ENCODE measurements at regions not wholly inside any gene's neighbourhood (a gene's known extent, or its start where the extent isn't known, plus 50 kb on each side); places are given as distances from the start of the nearest gene placed in this dataset.

DNA sequence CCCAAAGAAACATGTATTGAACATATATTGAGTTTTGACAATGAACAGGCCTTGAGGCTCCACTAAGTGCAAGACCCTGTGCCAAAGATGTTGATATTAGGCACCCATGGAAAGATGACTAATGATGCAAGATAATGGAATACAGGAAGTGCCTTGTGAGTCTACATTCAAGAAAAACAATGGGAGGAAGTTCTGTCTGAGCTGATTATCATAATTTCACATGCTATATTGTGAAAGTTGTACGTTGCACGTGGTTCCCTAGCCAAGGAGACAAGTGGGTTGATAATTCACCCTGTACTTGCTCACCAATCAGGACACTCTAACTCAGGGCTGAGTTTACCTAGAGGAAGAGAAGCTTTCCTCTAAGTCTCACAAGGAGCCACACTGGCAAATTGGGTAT lies 186.9 kb upstream of the STAC start:
- no peak for DNase-seq (ENCODE audit: low spot score)

GRCh38 chr3:36196058-36196457 lies 184.2 kb upstream of the STAC start:
- DNase-seq (ENCODE audit: low spot score): no peak

DNA sequence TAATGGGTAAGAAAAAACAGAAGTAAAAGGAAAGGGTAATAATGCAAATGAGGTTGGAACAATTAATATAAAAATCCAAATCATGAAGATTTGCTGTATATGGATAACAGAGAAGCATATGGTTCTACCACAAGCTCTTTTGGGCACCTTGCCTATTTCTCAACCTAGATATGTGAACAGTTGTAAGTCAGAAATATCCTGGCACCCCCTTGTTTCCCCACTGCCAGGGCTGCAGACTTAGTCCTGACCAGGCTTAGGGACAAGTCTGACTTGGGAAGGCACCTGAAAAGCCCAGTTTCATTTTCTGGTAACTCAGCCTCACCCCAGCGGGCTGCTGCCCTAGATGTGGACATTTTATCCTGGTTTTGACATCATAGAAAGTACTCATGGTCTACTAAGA lies 183.2 kb upstream of the STAC start:
- DNase-seq (ENCODE audit: low spot score): no peak

GRCh38 chr3:36201546-36201945 lies 178.8 kb upstream of the STAC start:
- no peak for DNase-seq (ENCODE audit: low spot score)

DNA sequence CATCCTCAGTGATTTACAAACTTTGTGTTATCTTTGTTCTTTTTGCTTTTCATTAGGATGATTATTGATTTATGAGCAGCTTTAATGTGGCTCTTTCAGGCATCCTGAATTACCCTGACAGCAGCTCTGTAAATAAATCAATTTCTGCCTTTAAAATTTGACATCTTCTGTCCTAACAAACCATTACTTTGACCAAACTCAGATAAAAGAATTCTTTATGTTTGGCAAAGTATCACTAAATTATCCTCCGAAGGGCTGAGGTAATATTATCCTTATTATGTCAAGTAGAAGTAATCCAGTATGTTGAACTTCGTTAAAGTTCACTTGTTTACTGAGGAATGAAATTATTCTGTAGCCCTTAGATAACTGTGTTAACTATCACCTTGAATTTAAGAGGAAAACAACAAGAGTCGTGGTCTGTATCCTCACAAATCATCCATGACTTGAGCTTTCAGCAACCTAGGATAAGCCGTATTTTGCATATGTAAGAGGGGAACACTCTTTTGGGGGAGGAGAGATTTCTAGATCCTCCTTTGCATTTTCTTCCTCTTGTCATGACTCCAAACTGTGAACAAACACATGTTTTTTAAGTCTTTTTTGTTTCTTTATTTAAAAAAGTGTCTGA lies 173.2 kb upstream of the STAC start:
- DNase-seq (ENCODE audit: low spot score): no peak

DNA sequence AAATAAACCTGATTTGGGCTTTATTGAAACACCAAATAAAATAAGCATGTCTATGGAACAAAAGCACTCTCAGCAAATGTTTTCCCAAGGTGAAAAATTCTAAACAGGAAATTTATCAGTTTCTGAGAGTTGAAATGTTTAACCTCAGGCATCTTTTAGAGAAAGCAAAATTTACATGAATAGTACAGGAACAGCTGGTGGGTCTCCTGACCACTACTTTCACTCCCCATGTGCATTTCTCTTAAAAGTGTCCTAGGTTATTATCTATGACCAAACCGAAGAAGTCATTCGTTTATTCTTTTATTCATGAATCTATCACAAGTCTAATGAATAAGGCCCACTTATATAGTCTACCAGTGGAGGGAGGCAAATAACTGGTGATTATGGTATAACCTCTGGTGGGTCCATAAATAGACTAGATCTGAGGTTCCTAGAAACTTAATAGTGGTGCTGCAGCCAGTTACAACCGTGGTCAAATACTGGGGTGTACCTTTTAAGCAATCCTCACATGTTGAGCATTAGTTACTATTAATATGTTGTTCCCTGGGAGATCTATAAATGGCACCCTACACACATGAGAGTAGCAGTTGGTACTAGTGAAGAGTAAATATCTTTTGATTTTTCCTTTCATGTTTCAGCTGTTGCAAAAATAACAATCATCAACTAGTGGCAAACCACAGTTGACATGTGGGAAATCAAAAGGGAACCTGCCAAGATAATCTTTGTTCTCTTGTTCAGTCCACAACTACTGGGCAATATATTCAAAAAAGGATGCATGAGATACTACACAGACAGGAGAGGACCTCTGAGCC lies 169.3 kb upstream of the STAC start:
- DNase-seq (ENCODE audit: low spot score): no peak

- no peak for DNase-seq (ENCODE audit: low spot score)
These were observed 168.7 kb upstream of the STAC start for GRCh38 chr3:36211652-36211999.

GRCh38 chr3:36212251-36212650 lies 168.1 kb upstream of the STAC start:
- DNase-seq (ENCODE audit: low spot score): no peak

DNA sequence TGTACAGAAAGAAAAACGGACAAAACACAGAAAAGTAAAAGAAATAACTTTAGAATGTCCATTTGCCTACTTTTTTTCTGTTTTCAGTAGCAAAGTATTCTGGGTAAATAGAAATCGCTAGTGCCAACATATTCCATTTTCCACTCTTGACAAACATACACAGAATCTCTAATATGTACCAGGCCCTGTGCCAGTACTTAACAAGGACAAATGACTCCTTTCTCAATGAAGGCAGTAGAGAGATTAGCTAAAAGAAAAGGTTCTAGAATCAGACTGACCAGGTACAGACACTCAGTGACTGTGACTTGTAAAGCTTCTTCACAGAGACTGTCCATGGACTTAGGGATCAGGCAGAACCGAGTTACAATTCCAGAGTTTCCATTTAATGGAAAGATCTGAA lies 165.8 kb upstream of the STAC start:
- no peak for DNase-seq (ENCODE audit: low spot score)

GRCh38 chr3:36215241-36215640 lies 165.1 kb upstream of the STAC start:
- DNase-seq (ENCODE audit: low spot score): no peak

DNA sequence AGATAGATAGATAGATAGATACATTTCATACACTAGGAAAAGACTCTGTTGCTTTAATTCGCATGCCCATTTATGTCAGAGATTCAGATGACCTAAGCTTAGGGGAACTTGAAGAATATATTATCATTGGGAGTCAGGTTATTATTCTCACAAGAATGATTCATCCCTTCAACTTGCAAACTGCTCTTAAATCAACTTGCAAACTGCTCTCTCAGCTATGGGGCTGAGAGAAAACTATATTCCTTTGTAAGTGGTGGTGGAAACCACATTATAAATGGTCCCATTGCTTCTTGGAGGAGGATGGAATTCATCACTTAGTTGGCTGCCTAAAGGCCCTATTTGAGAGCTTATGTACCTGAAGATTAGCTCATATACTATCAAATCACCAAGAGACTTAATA lies 160.9 kb upstream of the STAC start:
- no peak for DNase-seq (ENCODE audit: low spot score)

DNA sequence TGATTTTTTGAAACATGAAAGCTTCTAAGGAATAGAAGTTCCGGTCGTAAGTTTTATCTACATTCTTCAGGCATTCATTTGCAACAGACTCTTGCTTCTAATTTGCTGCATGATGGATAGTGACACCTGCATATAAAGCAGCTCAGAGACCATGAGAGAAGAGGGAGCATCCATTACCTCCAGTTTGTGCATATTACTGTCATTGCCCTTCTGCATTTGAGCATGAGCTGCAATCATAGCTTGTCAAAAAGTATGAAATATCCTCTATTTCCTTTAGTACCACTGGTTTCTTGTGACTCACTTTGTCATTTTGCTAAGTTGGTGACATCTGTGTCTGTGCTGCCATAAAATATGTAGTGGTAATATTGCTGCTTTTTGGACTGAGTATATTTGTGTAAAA lies 160.1 kb upstream of the STAC start:
- no peak for DNase-seq (ENCODE audit: low spot score)

- DNase-seq (ENCODE audit: low spot score): no peak
These were observed 158.3 kb upstream of the STAC start for GRCh38 chr3:36221975-36222374.

- DNase-seq (ENCODE audit: low spot score): no peak
These were observed 152.3 kb upstream of the STAC start for GRCh38 chr3:36227980-36228379.

GRCh38 chr3:36229496-36229895 lies 150.8 kb upstream of the STAC start:
- no peak for DNase-seq (ENCODE audit: low spot score)

- no peak for DNase-seq (ENCODE audit: low spot score)
These were observed 147.4 kb upstream of the STAC start for GRCh38 chr3:36232797-36233489.

DNA sequence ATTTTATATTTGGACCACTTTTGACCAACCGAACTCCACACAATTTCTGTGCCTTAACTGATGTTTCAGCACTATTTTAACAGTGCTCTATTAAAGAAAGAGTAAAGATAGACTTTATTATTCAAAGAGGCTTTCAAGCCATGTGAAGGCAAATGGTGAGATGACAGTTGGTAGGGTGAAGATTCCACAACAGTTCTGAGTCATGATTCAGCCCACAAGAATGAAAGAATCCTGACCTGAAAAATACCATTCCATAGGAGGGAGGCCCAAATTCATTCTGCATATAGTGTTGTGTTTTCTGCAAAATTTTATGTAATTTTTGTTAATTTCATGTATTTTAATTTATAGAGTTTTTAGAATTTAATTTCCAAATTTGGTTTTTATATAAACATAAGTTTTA lies 135.6 kb upstream of the STAC start:
- DNase-seq (ENCODE audit: low spot score): no peak

DNA sequence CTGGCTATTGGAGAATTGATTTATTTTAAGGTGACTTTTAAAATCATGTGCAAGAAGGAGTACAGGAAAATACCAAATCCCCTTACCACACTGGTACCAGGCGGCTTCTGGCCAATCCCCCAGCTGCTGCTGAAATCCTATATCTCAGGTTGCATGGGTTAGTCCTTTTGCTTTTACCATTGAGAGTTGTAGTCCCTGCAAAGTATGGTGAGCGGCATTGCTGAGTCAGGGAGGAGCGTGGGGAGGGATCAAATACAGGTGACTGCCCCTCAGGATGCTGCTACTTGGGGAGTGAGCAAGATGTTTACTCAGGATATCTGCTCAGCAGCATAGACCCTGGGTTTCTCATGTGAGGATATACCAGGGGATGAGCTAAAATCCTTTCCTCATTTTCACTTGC lies 131.9 kb upstream of the STAC start:
- DNase-seq (ENCODE audit: low spot score): no peak

DNA sequence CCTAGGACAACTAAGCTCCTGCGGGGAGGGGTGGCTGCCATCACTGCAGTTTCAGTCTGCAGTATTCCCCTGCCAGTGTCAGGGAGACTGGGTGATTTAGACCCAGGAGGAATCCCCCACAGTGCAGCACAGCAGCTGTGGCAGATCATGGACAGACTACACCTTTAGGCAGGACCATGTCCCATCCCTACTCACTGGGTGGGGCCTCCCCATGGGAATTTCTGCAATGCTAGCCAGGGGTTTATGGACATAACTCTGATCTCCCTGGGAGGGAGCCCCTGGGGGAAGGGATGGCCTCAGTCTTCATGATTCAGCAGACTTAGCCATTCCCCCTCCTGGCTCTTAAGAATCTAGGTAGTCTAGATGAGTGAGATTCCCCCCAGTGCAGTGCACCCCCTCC lies 130.1 kb upstream of the STAC start:
- no peak for DNase-seq (ENCODE audit: low spot score)

- DNase-seq (ENCODE audit: low spot score): no peak
These were observed 123.0 kb upstream of the STAC start for GRCh38 chr3:36257158-36257852.

DNA sequence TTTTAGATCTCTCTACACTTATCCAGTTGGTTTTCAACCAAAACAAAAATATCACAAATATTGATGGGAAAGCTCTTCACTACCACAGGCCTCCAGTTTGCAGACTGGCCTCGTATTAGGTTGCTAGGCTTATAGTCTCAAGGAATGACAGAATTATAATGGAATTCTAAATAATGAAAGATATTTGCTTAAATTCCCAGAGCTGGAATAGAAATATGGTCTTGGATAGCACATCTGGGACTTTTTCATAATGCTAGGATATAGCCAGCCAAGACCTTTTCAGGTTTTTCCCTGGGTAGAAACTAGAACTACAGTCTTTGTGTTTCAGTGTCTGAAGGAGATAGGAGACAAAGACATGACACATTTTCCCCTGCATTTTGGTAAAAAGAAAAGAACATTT lies 121.9 kb upstream of the STAC start:
- DNase-seq (ENCODE audit: low spot score): no peak

DNA sequence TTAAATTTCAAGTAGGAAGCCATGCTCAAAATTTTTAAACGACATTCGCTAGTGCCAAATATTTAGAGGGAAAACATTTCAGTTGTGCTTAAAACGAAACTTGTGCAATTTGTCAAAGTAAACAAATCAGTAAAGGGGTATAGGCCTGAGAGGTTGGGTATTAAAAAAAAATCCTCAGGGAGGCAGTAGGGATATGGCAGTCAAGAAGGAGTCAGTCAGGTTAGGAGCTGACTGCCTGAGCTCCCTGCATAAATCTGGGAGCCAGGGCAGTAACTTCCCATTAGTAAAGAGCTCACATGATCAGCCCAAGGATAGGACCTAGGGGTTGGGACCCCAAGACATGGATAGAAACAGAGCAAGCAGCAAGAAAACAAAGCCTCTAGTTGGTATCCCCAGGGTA lies 120.7 kb upstream of the STAC start:
- DNase-seq (ENCODE audit: low spot score): no peak

- DNase-seq (ENCODE audit: low spot score): no peak
These were observed 111.0 kb upstream of the STAC start for GRCh38 chr3:36269274-36269673.
